ENCODE measurements at regions not wholly inside any gene's neighbourhood (a gene's known extent, or its start where the extent isn't known, plus 50 kb on each side); places are given as distances from the start of the nearest gene placed in this dataset.
A peak's percentile ranks its signal among the peaks of the same experiment; 100 is the strongest.
"Not testable (repeated sequence)": the region's sequence is repeated elsewhere in the genome, so short reads cannot be mapped to it uniquely, and the experiment has no call there.

- DNase-seq (ENCODE audit: low read depth), result no peak
- TF ChIP-seq CTCF (IDR thresholded peaks at IDR 0.05; ENCODE audit: insufficient read depth, low read depth, low read length), result no peak
- H3K4me3 ChIP-seq (ENCODE audit: low read depth, low read length), result no peak overlapping the region
Observed at GRCh38 chr6:84330325-84330724, 102.9 kb upstream of the CEP162 start.

GRCh38 chr6:84329516-84329915, 102.1 kb upstream of the CEP162 start:
- no peak overlapping the region for H3K4me3 ChIP-seq (ENCODE audit: low read depth, low read length)
- TF ChIP-seq CTCF (IDR thresholded peaks at IDR 0.05; ENCODE audit: insufficient read depth, low read depth, low read length), result no peak
- no peak for DNase-seq (ENCODE audit: low read depth)

- DNase-seq (ENCODE audit: low read depth), result no peak
- no peak overlapping the region for H3K4me3 ChIP-seq (ENCODE audit: low read depth, low read length)
- TF ChIP-seq CTCF (IDR thresholded peaks at IDR 0.05; ENCODE audit: insufficient read depth, low read depth, low read length), result no peak
Observed at GRCh38 chr6:84329077-84329476, 101.6 kb upstream of the CEP162 start.

GRCh38 chr6:84317463-84317862, 90.0 kb upstream of the CEP162 start:
- DNase-seq (ENCODE audit: low read depth), result no peak
- H3K4me3 ChIP-seq (ENCODE audit: low read depth, low read length), result no peak overlapping the region
- TF ChIP-seq CTCF (IDR thresholded peaks at IDR 0.05; ENCODE audit: insufficient read depth, low read depth, low read length), result no peak

GRCh38 chr6:84314377-84314898, 87.0 kb upstream of the CEP162 start:
- no peak for TF ChIP-seq CTCF (IDR thresholded peaks at IDR 0.05; ENCODE audit: insufficient read depth, low read depth, low read length)
- no peak for DNase-seq (ENCODE audit: low read depth)
- H3K4me3 ChIP-seq (ENCODE audit: low read depth, low read length), result no peak overlapping the region

- no peak for TF ChIP-seq CTCF (IDR thresholded peaks at IDR 0.05; ENCODE audit: insufficient read depth, low read depth, low read length)
- peak; percentile 9 for DNase-seq (ENCODE audit: low read depth)
- H3K4me3 ChIP-seq (ENCODE audit: low read depth, low read length), result no peak overlapping the region
Observed at GRCh38 chr6:84309336-84309735, 81.9 kb upstream of the CEP162 start.

GRCh38 chr6:84304881-84305280, 77.4 kb upstream of the CEP162 start:
- no peak for DNase-seq (ENCODE audit: low read depth)
- no peak overlapping the region for H3K4me3 ChIP-seq (ENCODE audit: low read depth, low read length)
- TF ChIP-seq CTCF (IDR thresholded peaks at IDR 0.05; ENCODE audit: insufficient read depth, low read depth, low read length), result no peak

- DNase-seq (ENCODE audit: low read depth), result not testable (repeated sequence)
Observed at GRCh38 chr6:84291033-84291432, 63.6 kb upstream of the CEP162 start.

More at GRCh38 chr6:84291033-84291432, 63.6 kb upstream of the CEP162 start:
- not testable (repeated sequence) for H3K4me3 ChIP-seq (ENCODE audit: low read depth, low read length)
